GM13976 (cell line): ENCODE measurements at regions not wholly inside any gene's neighbourhood (a gene's known extent, or its start where the extent isn't known, plus 50 kb on each side); places are given as distances from the start of the nearest gene placed in this dataset.

Source experiments
- DNase-seq: peaks from one replicate; pipeline ENCODE4 v3.0.0; 2012; ENCODE audit warnings: low spot score
- CTCF ChIP-seq: IDR thresholded peaks from 2 replicates; pipeline ENCODE4 v1.5.1; 2012; ENCODE audit warnings: borderline replicate concordance, mild to moderate bottlenecking; ENCODE audit not compliant: insufficient read depth; ENCODE audit errors: extremely low read depth, missing control alignments, control extremely low read depth
- in situ Hi-C: fragments of 300-500 bp; cut with MboI; formaldehyde crosslinking; loops from one replicate; pipeline ENCODE4 v1.12.0; 2022; ENCODE audit warnings: low sequenced_read_pairs, mixed read lengths, inconsistent platforms; ENCODE audit not compliant: unreplicated experiment

GRCh38 chr17:71966055-71966454 is 154.8 kb upstream of the SOX9 start:
- no peak for TF ChIP-seq CTCF
- in situ Hi-C loops, result no loop called here
- no peak for DNase-seq

- in situ Hi-C loops, result no loop called here
- no peak for DNase-seq
- no peak for TF ChIP-seq CTCF
Measured at GRCh38 chr17:71966459-71967313, 154.1 kb upstream of the SOX9 start.

- in situ Hi-C loops, result no loop called here
- no peak for TF ChIP-seq CTCF
- DNase-seq, result no peak
Measured at GRCh38 chr17:71969500-71969899, 151.3 kb upstream of the SOX9 start.

- DNase-seq, result peak; percentile 26
- no peak for TF ChIP-seq CTCF
- in situ Hi-C loops, result no loop called here
Measured at GRCh38 chr17:71970312-71970711, 150.5 kb upstream of the SOX9 start.

GRCh38 chr17:71974051-71974450 is 146.8 kb upstream of the SOX9 start:
- no peak for TF ChIP-seq CTCF
- in situ Hi-C loops, result no loop called here
- DNase-seq, result no peak

GRCh38 chr17:71975331-71975801 is 145.5 kb upstream of the SOX9 start:
- in situ Hi-C loops, result no loop called here
- no peak for TF ChIP-seq CTCF
- DNase-seq, result no peak

- TF ChIP-seq CTCF, result no peak
- DNase-seq, result no peak
- in situ Hi-C loops, result no loop called here
Measured at GRCh38 chr17:71976011-71976649, 144.7 kb upstream of the SOX9 start.
